ENCODE measurements at regions not wholly inside any gene's neighbourhood (a gene's known extent, or its start where the extent isn't known, plus 50 kb on each side); places are given as distances from the start of the nearest gene placed in this dataset.

DNA sequence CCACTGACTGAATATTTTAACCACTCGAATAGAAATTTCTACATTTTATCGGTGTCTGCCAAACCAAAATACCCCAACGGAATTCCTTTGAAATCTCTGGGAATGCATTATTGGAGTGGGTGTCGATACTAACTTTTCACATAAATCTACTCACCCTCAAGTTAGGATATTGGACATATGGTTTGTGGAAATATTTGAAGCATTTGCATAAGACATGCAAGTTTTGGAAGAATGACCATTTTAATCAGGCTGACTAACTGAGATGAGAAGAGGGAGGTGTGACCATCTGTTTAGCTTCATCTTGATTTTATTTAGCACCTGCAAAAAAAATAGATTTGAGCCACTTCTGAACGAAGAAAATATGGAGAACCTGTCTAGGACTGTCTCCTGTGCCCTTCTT is 61.2 kb downstream of the KLF6 start:
- TF ChIP-seq, protein P1, sequence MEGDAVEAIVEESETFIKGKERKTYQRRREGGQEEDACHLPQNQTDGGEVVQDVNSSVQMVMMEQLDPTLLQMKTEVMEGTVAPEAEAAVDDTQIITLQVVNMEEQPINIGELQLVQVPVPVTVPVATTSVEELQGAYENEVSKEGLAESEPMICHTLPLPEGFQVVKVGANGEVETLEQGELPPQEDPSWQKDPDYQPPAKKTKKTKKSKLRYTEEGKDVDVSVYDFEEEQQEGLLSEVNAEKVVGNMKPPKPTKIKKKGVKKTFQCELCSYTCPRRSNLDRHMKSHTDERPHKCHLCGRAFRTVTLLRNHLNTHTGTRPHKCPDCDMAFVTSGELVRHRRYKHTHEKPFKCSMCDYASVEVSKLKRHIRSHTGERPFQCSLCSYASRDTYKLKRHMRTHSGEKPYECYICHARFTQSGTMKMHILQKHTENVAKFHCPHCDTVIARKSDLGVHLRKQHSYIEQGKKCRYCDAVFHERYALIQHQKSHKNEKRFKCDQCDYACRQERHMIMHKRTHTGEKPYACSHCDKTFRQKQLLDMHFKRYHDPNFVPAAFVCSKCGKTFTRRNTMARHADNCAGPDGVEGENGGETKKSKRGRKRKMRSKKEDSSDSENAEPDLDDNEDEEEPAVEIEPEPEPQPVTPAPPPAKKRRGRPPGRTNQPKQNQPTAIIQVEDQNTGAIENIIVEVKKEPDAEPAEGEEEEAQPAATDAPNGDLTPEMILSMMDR (IDR thresholded peaks at IDR 0.05; ENCODE audit: insufficient read depth, low read length): no peak
- TF ChIP-seq POLR2AphosphoS5 (IDR thresholded peaks at IDR 0.05; ENCODE audit: low read depth) (no peak), GABPA (IDR thresholded peaks at IDR 0.05; ENCODE audit: low read depth) (no peak)
- TF ChIP-seq, protein P2, sequence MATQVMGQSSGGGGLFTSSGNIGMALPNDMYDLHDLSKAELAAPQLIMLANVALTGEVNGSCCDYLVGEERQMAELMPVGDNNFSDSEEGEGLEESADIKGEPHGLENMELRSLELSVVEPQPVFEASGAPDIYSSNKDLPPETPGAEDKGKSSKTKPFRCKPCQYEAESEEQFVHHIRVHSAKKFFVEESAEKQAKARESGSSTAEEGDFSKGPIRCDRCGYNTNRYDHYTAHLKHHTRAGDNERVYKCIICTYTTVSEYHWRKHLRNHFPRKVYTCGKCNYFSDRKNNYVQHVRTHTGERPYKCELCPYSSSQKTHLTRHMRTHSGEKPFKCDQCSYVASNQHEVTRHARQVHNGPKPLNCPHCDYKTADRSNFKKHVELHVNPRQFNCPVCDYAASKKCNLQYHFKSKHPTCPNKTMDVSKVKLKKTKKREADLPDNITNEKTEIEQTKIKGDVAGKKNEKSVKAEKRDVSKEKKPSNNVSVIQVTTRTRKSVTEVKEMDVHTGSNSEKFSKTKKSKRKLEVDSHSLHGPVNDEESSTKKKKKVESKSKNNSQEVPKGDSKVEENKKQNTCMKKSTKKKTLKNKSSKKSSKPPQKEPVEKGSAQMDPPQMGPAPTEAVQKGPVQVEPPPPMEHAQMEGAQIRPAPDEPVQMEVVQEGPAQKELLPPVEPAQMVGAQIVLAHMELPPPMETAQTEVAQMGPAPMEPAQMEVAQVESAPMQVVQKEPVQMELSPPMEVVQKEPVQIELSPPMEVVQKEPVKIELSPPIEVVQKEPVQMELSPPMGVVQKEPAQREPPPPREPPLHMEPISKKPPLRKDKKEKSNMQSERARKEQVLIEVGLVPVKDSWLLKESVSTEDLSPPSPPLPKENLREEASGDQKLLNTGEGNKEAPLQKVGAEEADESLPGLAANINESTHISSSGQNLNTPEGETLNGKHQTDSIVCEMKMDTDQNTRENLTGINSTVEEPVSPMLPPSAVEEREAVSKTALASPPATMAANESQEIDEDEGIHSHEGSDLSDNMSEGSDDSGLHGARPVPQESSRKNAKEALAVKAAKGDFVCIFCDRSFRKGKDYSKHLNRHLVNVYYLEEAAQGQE (IDR thresholded peaks at IDR 0.05; ENCODE audit: insufficient replicate concordance, low read depth): no peak
- Histone ChIP-seq H3K27me3 (ENCODE audit: insufficient read depth, poor library complexity, severe bottlenecking) (no peaks in the 10 kb centered on the region), H3K27ac (replicated peaks) (no peak overlapping the region), H3K4me3 (replicated peaks; ENCODE audit: insufficient read depth, low read length) (no peak overlapping the region)
- DNase-seq (ENCODE audit: low read depth in 1 of 2, low spot score in 1 of 2): no peak

DNA sequence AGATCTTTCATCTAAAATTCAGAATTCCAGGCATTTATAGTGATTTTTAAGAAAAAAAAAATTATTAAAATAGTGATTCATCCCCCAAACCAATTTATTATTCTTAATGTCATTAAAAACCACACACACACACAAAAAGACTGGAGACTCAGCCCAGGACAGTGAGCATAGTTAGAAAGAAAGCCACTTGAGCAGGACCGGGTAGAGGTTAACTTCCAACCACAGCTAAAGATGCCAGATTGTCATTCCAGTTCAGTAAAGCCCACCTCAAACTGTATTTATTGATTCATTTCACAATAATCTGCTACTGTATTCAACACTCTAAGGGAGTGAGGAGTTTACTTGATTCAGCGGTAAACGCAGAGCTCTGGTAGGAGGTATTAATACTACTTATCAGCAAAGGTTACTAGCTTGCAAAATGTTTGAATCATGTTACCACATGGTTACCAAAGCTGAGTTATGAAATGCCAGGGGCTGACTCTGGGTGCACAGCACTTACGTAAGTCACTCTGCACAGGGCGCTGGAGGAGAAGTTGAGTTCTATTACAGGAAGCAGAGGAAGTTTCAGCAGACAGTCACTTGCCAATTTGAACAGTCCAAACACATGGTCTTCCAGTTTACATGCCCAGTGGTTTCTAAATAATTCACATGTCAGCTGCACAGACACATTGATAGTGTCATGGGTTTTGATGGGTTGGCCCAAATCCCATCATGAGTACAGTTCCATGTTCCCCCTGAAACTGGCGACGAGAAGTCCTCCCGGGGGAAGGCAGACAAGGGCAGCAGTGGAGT is 64.6 kb downstream of the KLF6 start:
- Histone ChIP-seq H3K27me3 (ENCODE audit: insufficient read depth, poor library complexity, severe bottlenecking) (no peaks in the 10 kb centered on the region), H3K27ac (replicated peaks) (peak overlapping the region; percentile 75)
- peak; percentile 90 to 91 for DNase-seq (ENCODE audit: low read depth in 1 of 2, low spot score in 1 of 2)

DNA sequence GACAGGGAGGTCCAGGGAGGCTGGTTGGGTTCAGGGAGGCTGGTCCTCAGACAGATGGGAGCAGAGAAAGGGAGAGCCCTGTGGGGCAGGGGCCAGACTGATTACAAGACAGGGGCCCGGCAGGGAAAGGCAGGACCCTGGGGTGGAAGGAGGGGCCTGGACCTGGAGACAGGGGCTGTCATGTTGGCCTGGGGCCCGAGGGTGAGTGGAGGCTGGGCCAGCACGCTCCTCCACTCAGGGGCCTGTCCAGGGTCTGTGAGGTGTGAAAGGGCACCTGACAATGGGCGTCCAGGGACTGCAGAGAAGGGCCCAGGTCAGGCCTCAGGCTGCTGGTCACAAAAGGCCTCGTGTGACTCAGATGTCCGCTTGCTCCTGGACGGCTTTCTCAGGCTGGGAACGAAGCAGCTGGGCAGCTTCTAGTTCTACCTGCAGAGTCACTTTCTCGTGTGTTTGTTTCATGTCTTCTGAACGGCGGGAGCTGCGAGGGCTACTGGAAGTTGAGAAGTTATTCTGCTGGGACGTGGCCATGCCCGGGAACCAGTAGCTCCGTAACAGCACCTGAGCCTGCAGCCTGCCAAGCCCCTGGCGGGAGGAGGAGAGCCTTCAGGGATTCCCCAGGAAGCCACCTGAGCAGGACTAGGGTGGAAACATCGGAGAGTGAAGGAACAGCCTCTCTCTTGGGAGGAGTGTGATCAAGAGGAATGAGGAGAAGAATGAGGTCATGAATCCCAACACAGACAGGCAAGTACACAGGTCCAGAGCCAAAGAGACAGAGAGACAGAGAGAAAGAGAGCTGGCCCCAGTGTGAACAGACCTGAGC is 65.8 kb downstream of the KLF6 start:
- Histone ChIP-seq H3K27me3 (ENCODE audit: insufficient read depth, poor library complexity, severe bottlenecking) (no peaks in the 10 kb centered on the region), H3K27ac (replicated peaks) (no peak overlapping the region), H3K4me3 (replicated peaks; ENCODE audit: insufficient read depth, low read length) (no peak overlapping the region)
- no peak for DNase-seq (ENCODE audit: low read depth in 1 of 2, low spot score in 1 of 2)
- TF ChIP-seq, protein P2 (IDR thresholded peaks at IDR 0.05; ENCODE audit: insufficient replicate concordance, low read depth): no peak
- TF ChIP-seq POLR2AphosphoS5 (IDR thresholded peaks at IDR 0.05; ENCODE audit: low read depth) (no peak), GABPA (IDR thresholded peaks at IDR 0.05; ENCODE audit: low read depth) (no peak), SPI1 (IDR thresholded peaks at IDR 0.05; ENCODE audit: borderline replicate concordance, low read depth) (no peak)
- TF ChIP-seq, protein P1 (IDR thresholded peaks at IDR 0.05; ENCODE audit: insufficient read depth, low read length): no peak

More for the DNA sequence above, 64.6 kb downstream of the KLF6 start:
- H3K4me3 ChIP-seq (replicated peaks; ENCODE audit: insufficient read depth, low read length): no peak overlapping the region
- peak; percentile 50; the same call in 1 of the 2 replicates for TF ChIP-seq POLR2AphosphoS5 (IDR thresholded peaks at IDR 0.05; ENCODE audit: low read depth)
- TF ChIP-seq, protein P1 (IDR thresholded peaks at IDR 0.05; ENCODE audit: insufficient read depth, low read length): no peak
- TF ChIP-seq GABPA (IDR thresholded peaks at IDR 0.05; ENCODE audit: low read depth): no peak
- TF ChIP-seq, protein P2 (IDR thresholded peaks at IDR 0.05; ENCODE audit: insufficient replicate concordance, low read depth): no peak
- TF ChIP-seq SPI1 (IDR thresholded peaks at IDR 0.05; ENCODE audit: borderline replicate concordance, low read depth): no peak; the same call in 1 of the 2 replicates
